Mesendoderm (in vitro differentiated cells): ENCODE measurements at regions not wholly inside any gene's neighbourhood (a gene's known extent, or its start where the extent isn't known, plus 50 kb on each side); places are given as distances from the start of the nearest gene placed in this dataset.
"Not testable (repeated sequence)": the region's sequence is repeated elsewhere in the genome, so short reads cannot be mapped to it uniquely, and the experiment has no call there.

Source experiments
- DNase-seq: peaks from one replicate; pipeline ENCODE4 v3.0.0; 2013
- H2AK5ac ChIP-seq: 2 replicates; pipeline ENCODE4 v1.6.1; 2013; ENCODE audit warnings: low read length, inconsistent platforms
- H2BK120ac ChIP-seq: 2 replicates; pipeline ENCODE4 v1.6.1; 2013; ENCODE audit warnings: low read depth, mild to moderate bottlenecking, low read length, moderate library complexity, mixed read lengths
- H2BK15ac ChIP-seq: replicated peaks from 2 replicates; pipeline ENCODE4 v1.6.1; 2013; ENCODE audit warnings: low read depth, mild to moderate bottlenecking, moderate library complexity
- H2BK5ac ChIP-seq: 2 replicates; pipeline ENCODE4 v1.6.1; 2013; ENCODE audit warnings: low read length, inconsistent platforms
- H3K18ac ChIP-seq: 2 replicates; pipeline ENCODE4 v1.6.1; 2013; ENCODE audit warnings: mild to moderate bottlenecking, low read length, mixed read lengths
- H3K23ac ChIP-seq: one replicate; pipeline ENCODE4 v1.6.1; 2013; ENCODE audit warnings: low read length
- H3K27ac ChIP-seq: 2 replicates; pipeline ENCODE4 v1.5.1; 2013; ENCODE audit warnings: low read depth, mild to moderate bottlenecking, inconsistent platforms, low read length, moderate library complexity
- H3K27me3 ChIP-seq: 2 replicates; pipeline ENCODE4 v1.6.1; 2013; ENCODE audit warnings: low read length, control low read depth, mild to moderate bottlenecking, inconsistent platforms; ENCODE audit not compliant: insufficient read depth, poor library complexity
- H3K36me3 ChIP-seq: 2 replicates; pipeline ENCODE4 v1.6.1; 2013; ENCODE audit warnings: low read length, inconsistent platforms; ENCODE audit not compliant: control insufficient read depth, insufficient read depth
- H3K4ac ChIP-seq: one replicate; pipeline ENCODE4 v1.6.1; 2013; ENCODE audit warnings: low read depth, mild to moderate bottlenecking, low read length, moderate library complexity
- H3K4me1 ChIP-seq: 2 replicates; pipeline ENCODE4 v1.6.1; 2013; ENCODE audit warnings: low read depth, low read length, inconsistent platforms; ENCODE audit not compliant: control insufficient read depth
- H3K4me2 ChIP-seq: 2 replicates; pipeline ENCODE4 v1.6.1; 2013; ENCODE audit warnings: low read length
- H3K4me3 ChIP-seq: 2 replicates; pipeline ENCODE4 v1.5.1; 2013; ENCODE audit warnings: mild to moderate bottlenecking, low read length
- H3K56ac ChIP-seq: one replicate; pipeline ENCODE4 v1.6.1; 2013; ENCODE audit warnings: low read length
- H3K79me1 ChIP-seq: 2 replicates; pipeline ENCODE4 v1.6.1; 2013; ENCODE audit warnings: low read length, inconsistent platforms
- H3K79me2 ChIP-seq: 2 replicates; pipeline ENCODE4 v1.6.1; 2013; ENCODE audit warnings: mild to moderate bottlenecking, low read length; ENCODE audit not compliant: control insufficient read depth, insufficient read depth
- H3K9ac ChIP-seq: 2 replicates; pipeline ENCODE4 v1.6.1; 2013; ENCODE audit warnings: low read length, inconsistent platforms
- H4K5ac ChIP-seq: one replicate; pipeline ENCODE4 v1.6.1; 2013; ENCODE audit warnings: low read length
- H4K8ac ChIP-seq: one replicate; pipeline ENCODE4 v1.6.1; 2013; ENCODE audit warnings: low read depth, mild to moderate bottlenecking, control low read depth, low read length, moderate library complexity
- WGBS: extraction: QIAGEN DNeasy Blood & Tissue Kit; methylation state at CpG from one replicate; pipeline ENCODE4 v1.1.7; 2013; ENCODE audit warnings: low lambda C conversion rate, missing lambda C conversion rate; ENCODE audit not compliant: insufficient coverage; ENCODE audit errors: extremely low coverage; 5-methylcytosine and 5-hydroxymethylcytosine counted together

DNA sequence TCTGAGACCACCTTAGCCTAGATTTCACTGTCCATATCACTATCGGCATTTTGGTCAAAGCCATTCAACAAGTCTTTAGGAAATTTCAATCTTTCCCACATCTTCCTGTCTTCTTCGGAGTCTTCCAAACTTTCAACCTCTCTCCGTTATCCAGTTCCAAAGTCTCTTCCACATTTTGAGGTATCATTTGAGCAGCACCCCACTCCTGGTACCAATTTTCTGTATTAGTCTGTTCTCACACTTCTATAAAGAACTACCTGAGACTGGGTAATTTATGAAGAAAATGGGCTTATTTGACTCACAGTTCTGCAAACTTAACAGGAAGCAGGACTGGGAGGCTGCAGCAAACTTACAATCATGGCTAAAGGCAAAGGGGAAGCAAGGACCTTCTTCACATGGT is 215.5 kb downstream of the CYLC2 start:
- no peak overlapping the region for H3K27ac ChIP-seq
- H3K36me3 ChIP-seq: no peaks in the 10 kb centered on the region
- no peak overlapping the region for H2BK5ac ChIP-seq
- H3K23ac ChIP-seq: no peak overlapping the region
- no peak overlapping the region for H3K9ac ChIP-seq
- no peak for DNase-seq
- H3K79me2 ChIP-seq: no peaks in the 10 kb centered on the region
- no peak overlapping the region for H2BK15ac ChIP-seq
- no peak overlapping the region for H3K4me2 ChIP-seq
- H3K56ac ChIP-seq: no peak overlapping the region
- no peaks in the 10 kb centered on the region for H3K4me1 ChIP-seq
- no peaks in the 10 kb centered on the region for H3K27me3 ChIP-seq
- no peak overlapping the region for H2BK120ac ChIP-seq
- H3K4me3 ChIP-seq: no peak overlapping the region
- H3K4ac ChIP-seq: no peak overlapping the region
- H4K5ac ChIP-seq: no peak overlapping the region
- H3K79me1 ChIP-seq: no peaks in the 10 kb centered on the region
- WGBS: no CpG with 5 or more reads among the region's 3 CpGs
- H4K8ac ChIP-seq: no peak overlapping the region
- H3K18ac ChIP-seq: no peak overlapping the region
- no peak overlapping the region for H2AK5ac ChIP-seq

DNA sequence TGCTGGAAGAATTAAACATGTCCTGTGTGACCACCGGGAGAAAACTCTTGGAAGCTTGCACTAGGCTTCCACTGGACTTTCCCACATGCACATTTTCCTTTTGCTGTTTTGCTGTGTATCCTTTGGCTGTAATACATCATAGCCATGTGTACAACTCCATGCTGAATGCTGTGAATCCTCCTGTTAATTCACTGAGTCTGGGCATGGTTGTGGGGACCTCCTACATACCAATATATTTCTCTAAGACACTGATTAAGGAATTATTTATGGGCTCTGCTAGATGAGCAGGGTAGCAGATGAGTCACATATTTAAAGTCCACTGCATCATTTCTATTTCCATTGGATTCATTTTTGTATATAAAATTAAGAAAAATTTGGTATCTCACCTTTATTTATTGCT is 220.1 kb downstream of the CYLC2 start:
- H3K56ac ChIP-seq: no peak overlapping the region
- no peak overlapping the region for H3K9ac ChIP-seq
- H3K4ac ChIP-seq: no peak overlapping the region
- H3K4me1 ChIP-seq: no peaks in the 10 kb centered on the region
- no peak overlapping the region for H2BK120ac ChIP-seq
- no peaks in the 10 kb centered on the region for H3K79me1 ChIP-seq
- H3K4me2 ChIP-seq: no peak overlapping the region
- H3K4me3 ChIP-seq: no peak overlapping the region
- no peak overlapping the region for H3K18ac ChIP-seq
- no peak overlapping the region for H4K5ac ChIP-seq
- no peaks in the 10 kb centered on the region for H3K27me3 ChIP-seq
- H2AK5ac ChIP-seq: no peak overlapping the region
- H2BK15ac ChIP-seq: no peak overlapping the region
- H3K27ac ChIP-seq: no peak overlapping the region
- H3K36me3 ChIP-seq: no peaks in the 10 kb centered on the region
- H2BK5ac ChIP-seq: no peak overlapping the region
- WGBS: no CpG with 5 or more reads among the region's 1 CpG
- DNase-seq: no peak
- H3K79me2 ChIP-seq: no peaks in the 10 kb centered on the region
- H3K23ac ChIP-seq: no peak overlapping the region
- no peak overlapping the region for H4K8ac ChIP-seq

DNA sequence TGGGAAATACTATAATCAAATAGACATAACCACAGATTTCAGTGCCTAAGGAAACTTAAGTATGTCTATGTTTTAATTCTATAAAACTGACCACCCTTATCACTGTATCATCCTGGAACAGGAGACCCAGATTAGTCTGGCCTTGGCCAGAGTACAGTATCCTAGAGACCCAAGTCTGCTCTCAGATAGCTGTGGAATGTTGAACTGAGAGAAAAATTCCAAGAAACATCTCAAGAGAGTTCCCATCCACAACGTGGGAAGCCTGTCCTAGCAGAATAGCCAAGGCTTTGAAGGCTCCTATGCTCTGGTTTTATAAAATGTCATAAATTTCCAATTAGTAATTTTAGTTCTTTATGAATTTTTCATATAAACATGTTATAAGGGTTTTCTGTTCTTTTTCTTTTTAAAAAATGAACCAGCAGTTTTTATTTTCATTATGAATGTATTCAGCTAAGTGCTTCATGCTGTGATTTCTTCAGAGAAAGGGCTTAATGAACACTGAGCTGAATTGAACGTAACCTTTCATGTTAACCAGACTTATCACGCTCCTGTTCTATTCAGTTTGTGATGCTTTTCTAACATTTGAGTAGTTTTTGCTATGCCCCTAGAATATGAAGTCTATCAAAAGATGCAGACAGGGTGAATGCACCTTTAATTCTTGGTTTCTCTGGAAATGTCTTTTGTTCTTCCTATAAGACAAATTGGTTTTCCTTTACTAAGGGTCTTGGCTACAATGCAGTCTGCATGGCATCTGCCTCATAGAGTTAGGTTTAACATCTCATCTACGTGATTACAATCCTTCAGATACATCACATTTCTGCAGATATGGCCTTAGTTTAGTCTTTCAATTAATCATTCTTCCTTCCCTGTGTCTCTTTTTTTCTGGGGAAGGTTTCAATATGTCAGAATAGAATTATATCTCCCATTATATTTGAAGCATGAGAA is 230.8 kb downstream of the CYLC2 start:
- Histone ChIP-seq H2BK15ac (no peak overlapping the region), H2BK5ac (no peak overlapping the region), H2AK5ac (no peak overlapping the region), H2BK120ac (no peak overlapping the region), H3K79me1 (no peaks in the 10 kb centered on the region), H3K23ac (no peak overlapping the region), H3K27ac (no peak overlapping the region), H3K4me3 (no peak overlapping the region), H3K79me2 (no peaks in the 10 kb centered on the region), H3K4me1 (no peaks in the 10 kb centered on the region), H3K9ac (no peak overlapping the region), H3K4me2 (no peak overlapping the region), H4K8ac (no peak overlapping the region), H3K27me3 (no peaks in the 10 kb centered on the region), H4K5ac (no peak overlapping the region), H3K4ac (no peak overlapping the region), H3K56ac (no peak overlapping the region), H3K18ac (no peak overlapping the region), H3K36me3 (no peaks in the 10 kb centered on the region)
- WGBS: no CpG with 5 or more reads among the region's 4 CpGs
- DNase-seq: no peak

DNA sequence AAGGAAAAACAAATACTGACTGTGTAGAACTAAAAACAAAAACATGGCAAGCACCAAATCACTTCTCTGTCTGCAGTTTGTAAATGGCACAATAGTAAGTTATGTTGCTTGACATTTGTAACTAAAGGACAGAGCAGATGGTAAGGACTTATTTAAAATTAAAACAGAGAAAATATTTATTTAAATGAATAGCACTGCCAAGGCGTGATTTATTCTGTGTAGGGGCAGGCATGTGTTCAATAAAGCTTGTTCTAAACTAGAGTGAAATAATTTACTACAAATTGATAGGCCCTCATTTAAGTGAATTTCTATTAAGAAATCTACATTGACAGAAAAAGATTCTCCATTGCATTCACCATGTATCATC is 231.5 kb downstream of the CYLC2 start:
- no peak overlapping the region for H4K5ac ChIP-seq
- DNase-seq: no peak
- H3K4ac ChIP-seq: no peak overlapping the region
- no peak overlapping the region for H3K27ac ChIP-seq
- no peaks in the 10 kb centered on the region for H3K79me1 ChIP-seq
- no peak overlapping the region for H3K9ac ChIP-seq
- no peak overlapping the region for H2BK120ac ChIP-seq
- no peak overlapping the region for H3K23ac ChIP-seq
- H2AK5ac ChIP-seq: no peak overlapping the region
- no peak overlapping the region for H2BK15ac ChIP-seq
- no CpG with 5 or more reads among the region's 1 CpG for WGBS
- no peak overlapping the region for H3K18ac ChIP-seq
- no peaks in the 10 kb centered on the region for H3K79me2 ChIP-seq
- H2BK5ac ChIP-seq: no peak overlapping the region
- no peaks in the 10 kb centered on the region for H3K27me3 ChIP-seq
- no peak overlapping the region for H3K4me3 ChIP-seq
- no peaks in the 10 kb centered on the region for H3K36me3 ChIP-seq
- no peaks in the 10 kb centered on the region for H3K4me1 ChIP-seq
- H3K56ac ChIP-seq: no peak overlapping the region
- no peak overlapping the region for H4K8ac ChIP-seq
- H3K4me2 ChIP-seq: no peak overlapping the region

DNA sequence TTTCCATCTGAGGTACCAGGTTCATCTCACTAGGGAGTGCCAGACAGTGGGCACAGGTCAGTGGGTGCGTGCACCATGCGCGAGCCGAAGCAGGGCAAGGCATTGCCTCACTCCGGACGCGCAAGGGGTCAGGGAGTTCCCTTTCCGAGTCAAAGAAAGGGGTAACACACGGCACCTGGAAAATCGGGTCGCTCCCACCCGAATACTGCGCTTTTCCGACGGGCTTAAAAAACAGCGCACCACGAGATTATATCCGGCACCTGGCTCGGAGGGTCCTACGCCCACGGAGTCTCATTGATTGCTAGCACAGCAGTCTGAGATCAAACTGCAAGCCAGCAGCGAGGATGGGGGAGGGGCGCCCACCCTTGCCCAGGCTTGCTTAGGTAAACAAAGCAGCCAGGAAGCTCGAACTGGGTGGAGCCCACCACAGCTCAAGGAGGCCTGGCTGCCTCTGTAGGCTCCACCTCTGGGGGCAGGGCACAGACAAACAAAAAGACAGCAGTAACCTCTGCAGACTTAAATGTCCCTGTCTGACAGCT is 242.5 kb downstream of the CYLC2 start:
- H4K8ac ChIP-seq, H3K4ac ChIP-seq, H3K56ac ChIP-seq, H4K5ac ChIP-seq, H2BK120ac ChIP-seq, H2BK5ac ChIP-seq, H3K79me1 ChIP-seq, H3K9ac ChIP-seq, H2BK15ac ChIP-seq, H3K27me3 ChIP-seq, H3K4me2 ChIP-seq, H2AK5ac ChIP-seq, H3K4me3 ChIP-seq, H3K79me2 ChIP-seq, H3K4me1 ChIP-seq, H3K18ac ChIP-seq, H3K27ac ChIP-seq, H3K23ac ChIP-seq, H3K36me3 ChIP-seq: not testable (repeated sequence)
- no CpG with 5 or more reads among the region's 24 CpGs for WGBS
- DNase-seq: peak; percentile 40
